ENCODE measurements at regions not wholly inside any gene's neighbourhood (a gene's known extent, or its start where the extent isn't known, plus 50 kb on each side); places are given as distances from the start of the nearest gene placed in this dataset.

- DNase-seq, result no peak
- no peaks in the 10 kb centered on the region for H3K4me1 Mint-ChIP-seq
- H3K4me3 Mint-ChIP-seq, result no peak overlapping the region
- H3K9me3 Mint-ChIP-seq, result peaks cover 5 to 9% of the 10 kb centered on the region in 2 donors
- no peak overlapping the region for H3K27ac Mint-ChIP-seq
- H3K27me3 Mint-ChIP-seq, result no peaks in the 10 kb centered on the region
- H3K36me3 Mint-ChIP-seq, result no peaks in the 10 kb centered on the region
- no peak for ATAC-seq (replicated peaks)
Observed at GRCh38 chr9:120018550-120018949, 561.4 kb downstream of the CDK5RAP2 start.

DNA sequence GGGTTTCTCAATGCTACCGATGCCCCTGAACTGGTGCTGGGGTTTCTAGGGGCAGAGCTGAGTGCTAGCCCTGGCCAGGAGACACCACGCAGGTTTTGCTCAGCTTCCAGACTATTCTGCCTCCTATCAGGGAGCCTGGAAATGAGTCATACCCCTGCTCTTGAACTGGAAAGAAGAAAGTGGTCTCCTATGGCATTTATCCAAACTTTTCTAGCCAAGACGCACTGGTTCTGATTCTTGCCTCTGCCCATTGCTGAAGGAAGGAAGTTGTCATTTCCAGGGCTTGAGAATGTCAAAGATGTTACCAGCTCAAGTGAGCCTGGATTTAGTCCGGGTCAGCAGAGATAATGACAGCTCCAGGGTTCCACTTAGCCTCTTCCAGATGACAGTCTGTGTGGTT is 561.9 kb downstream of the CDK5RAP2 start:
- H3K4me1 Mint-ChIP-seq, result no peaks in the 10 kb centered on the region
- ATAC-seq (replicated peaks), result no peak
- no peaks in the 10 kb centered on the region for H3K36me3 Mint-ChIP-seq
- peaks cover 5 to 9% of the 10 kb centered on the region in 2 donors for H3K9me3 Mint-ChIP-seq
- no peak overlapping the region for H3K4me3 Mint-ChIP-seq
- DNase-seq, result no peak
- no peaks in the 10 kb centered on the region for H3K27me3 Mint-ChIP-seq
- no peak overlapping the region for H3K27ac Mint-ChIP-seq

DNA sequence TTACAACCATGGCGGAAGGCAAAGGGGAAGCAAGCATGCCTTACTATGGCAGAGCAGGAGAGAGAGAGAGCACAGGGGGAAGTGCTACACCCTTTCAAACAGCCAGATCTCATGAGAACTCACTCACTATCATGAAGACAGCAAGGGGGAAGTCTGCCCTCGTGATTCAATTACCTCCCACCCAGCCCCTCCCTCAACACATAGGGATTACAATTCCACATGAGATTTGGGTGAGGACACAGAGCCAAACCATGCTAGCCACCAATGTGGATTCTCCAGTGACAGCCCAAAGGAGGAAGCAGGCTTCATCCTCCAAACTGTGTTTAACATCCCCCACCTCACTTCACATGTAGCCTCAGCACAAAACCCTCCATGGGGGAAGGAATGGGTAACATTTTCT is 563.7 kb downstream of the CDK5RAP2 start:
- H3K4me1 Mint-ChIP-seq, result no peaks in the 10 kb centered on the region
- no peak overlapping the region for H3K4me3 Mint-ChIP-seq
- no peaks in the 10 kb centered on the region for H3K36me3 Mint-ChIP-seq
- DNase-seq (no peak), ATAC-seq (replicated peaks) (no peak)
- H3K27me3 Mint-ChIP-seq, result no peaks in the 10 kb centered on the region
- no peak overlapping the region for H3K27ac Mint-ChIP-seq
- H3K9me3 Mint-ChIP-seq, result peaks cover 5 to 9% of the 10 kb centered on the region in 2 donors

GRCh38 chr9:120014796-120015195 is 565.2 kb downstream of the CDK5RAP2 start:
- Mint-ChIP-seq H3K4me1 (no peaks in the 10 kb centered on the region), H3K27me3 (no peaks in the 10 kb centered on the region), H3K9me3 (peaks cover 3 to 4% of the 10 kb centered on the region in 2 donors), H3K4me3 (no peak overlapping the region), H3K27ac (no peak overlapping the region), H3K36me3 (no peaks in the 10 kb centered on the region)
- ATAC-seq (replicated peaks) (no peak), DNase-seq (no peak)

DNA sequence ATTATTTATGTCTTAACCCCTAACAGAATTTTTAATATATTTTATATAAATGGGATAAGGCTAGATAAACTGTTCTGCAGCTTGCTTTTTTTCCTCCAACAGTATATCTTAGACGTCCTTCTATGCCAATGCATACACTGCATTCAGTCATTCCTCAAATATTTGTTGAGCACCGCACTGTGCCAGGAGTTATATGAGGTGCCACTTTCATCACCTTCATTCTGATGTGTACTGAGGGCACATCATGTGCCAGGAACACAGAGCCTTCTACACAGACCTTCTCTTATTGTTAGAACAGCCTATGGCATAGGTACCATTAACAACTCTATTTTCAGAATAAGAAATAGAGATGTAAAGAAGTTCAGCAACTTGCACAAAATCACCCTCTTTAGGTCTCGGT is 570.1 kb downstream of the CDK5RAP2 start:
- H3K27me3 Mint-ChIP-seq, result peaks cover 5 to 8% of the 10 kb centered on the region in 2 donors
- ATAC-seq (replicated peaks) (no peak), DNase-seq (no peak)
- H3K4me1 Mint-ChIP-seq, result no peaks in the 10 kb centered on the region
- no peak overlapping the region for H3K27ac Mint-ChIP-seq
- H3K9me3 Mint-ChIP-seq, result peaks cover 0 to 3% of the 10 kb centered on the region in 2 donors
- no peaks in the 10 kb centered on the region for H3K36me3 Mint-ChIP-seq
- H3K4me3 Mint-ChIP-seq, result no peak overlapping the region

DNA sequence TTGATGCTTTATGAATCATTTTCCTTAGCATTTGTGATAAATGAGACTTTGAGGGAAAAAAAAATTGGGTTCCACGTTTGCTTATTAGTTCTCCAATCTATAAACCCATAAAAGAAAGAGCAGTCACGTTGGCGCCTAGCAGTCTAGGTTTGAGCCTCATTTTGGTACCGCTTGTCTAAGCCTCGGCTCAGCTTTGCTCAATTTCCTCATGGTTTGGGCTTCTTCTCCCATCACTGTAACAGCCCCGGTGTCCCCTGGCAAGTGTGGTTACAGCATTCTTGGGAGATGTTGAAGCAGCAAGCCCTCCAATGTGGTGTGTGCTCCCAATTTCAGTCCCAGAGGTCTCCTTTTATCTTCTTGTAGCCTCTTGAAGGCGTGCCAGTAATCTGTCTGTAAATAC is 578.4 kb downstream of the CDK5RAP2 start:
- no peak for DNase-seq
- Mint-ChIP-seq H3K4me1 (no peaks in the 10 kb centered on the region), H3K9me3 (peaks cover 0 to 2% of the 10 kb centered on the region in 2 donors), H3K27me3 (peaks cover 3 to 6% of the 10 kb centered on the region in 2 donors), H3K4me3 (no peak overlapping the region), H3K36me3 (no peaks in the 10 kb centered on the region), H3K27ac (no peak overlapping the region)
- ATAC-seq (replicated peaks), result no peak

GRCh38 chr9:119998614-119999013 is 581.4 kb downstream of the CDK5RAP2 start:
- H3K27me3 Mint-ChIP-seq, result peaks cover 5 to 6% of the 10 kb centered on the region in 2 donors
- H3K4me3 Mint-ChIP-seq, result no peak overlapping the region
- no peak overlapping the region for H3K27ac Mint-ChIP-seq
- no peaks in the 10 kb centered on the region for H3K4me1 Mint-ChIP-seq
- no peaks in the 10 kb centered on the region for H3K36me3 Mint-ChIP-seq
- DNase-seq (no peak), ATAC-seq (replicated peaks) (no peak)
- no peaks in the 10 kb centered on the region for H3K9me3 Mint-ChIP-seq

DNA sequence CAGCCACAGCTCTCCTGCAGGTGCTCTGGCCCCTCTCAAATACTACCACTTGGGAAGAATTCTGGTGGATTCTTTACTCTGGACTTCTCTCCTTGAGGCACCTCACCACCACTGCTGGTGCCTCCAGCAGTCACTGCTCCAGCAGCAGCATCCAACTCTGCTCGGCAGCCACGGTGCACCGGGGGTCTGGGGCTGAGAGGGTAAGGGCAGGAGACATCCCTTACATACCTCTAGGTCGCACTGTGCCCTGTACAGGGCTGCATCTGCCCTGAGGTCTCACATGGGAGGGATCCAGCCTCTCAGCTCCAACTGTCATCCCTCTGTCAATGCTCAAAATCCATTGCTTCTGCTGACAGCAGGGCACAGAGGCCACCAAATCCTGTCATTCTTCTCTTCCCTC is 588.2 kb downstream of the CDK5RAP2 start:
- ATAC-seq (replicated peaks), result no peak
- no peaks in the 10 kb centered on the region for H3K4me1 Mint-ChIP-seq
- no peak for DNase-seq
- no peaks in the 10 kb centered on the region for H3K9me3 Mint-ChIP-seq
- H3K27me3 Mint-ChIP-seq, result peaks cover 5 to 8% of the 10 kb centered on the region in 2 donors
- no peak overlapping the region for H3K27ac Mint-ChIP-seq
- H3K4me3 Mint-ChIP-seq, result no peak overlapping the region
- H3K36me3 Mint-ChIP-seq, result no peaks in the 10 kb centered on the region

DNA sequence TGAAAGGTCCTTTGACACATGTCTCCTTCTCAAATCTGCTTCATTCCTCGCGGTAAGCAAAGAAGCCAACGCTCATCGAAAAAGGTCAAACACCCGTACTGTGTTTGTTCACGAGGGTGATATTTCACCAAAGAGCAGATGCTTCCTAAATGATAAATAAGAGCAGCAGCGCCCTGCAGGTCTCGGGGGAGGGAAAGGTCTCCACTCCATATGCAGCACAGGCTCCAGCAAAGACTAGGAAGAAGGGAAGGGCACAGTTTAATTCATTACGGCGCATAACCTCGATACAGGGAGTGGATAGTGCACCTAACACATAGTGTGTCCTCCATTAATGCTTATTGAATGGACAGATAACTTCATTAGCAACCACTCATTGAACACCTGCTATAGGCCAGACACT is 593.3 kb downstream of the CDK5RAP2 start:
- H3K27ac Mint-ChIP-seq, result no peak overlapping the region
- ATAC-seq (replicated peaks), result no peak

GRCh38 chr9:119986205-119986604 is 593.8 kb downstream of the CDK5RAP2 start:
- H3K4me3 Mint-ChIP-seq, result no peak overlapping the region
- H3K36me3 Mint-ChIP-seq, result no peaks in the 10 kb centered on the region
- ATAC-seq (replicated peaks), result no peak
- H3K9me3 Mint-ChIP-seq, result no peaks in the 10 kb centered on the region
- H3K27ac Mint-ChIP-seq, result no peak overlapping the region
- peaks cover 0 to 5% of the 10 kb centered on the region in 2 donors for H3K27me3 Mint-ChIP-seq
- no peaks in the 10 kb centered on the region for H3K4me1 Mint-ChIP-seq
- DNase-seq, result no peak

More for the DNA sequence above, 593.3 kb downstream of the CDK5RAP2 start:
- Mint-ChIP-seq H3K9me3 (no peaks in the 10 kb centered on the region), H3K4me1 (no peaks in the 10 kb centered on the region), H3K4me3 (no peak overlapping the region), H3K36me3 (no peaks in the 10 kb centered on the region), H3K27me3 (peaks cover 0 to 5% of the 10 kb centered on the region in 2 donors)
- DNase-seq, result no peak

GRCh38 chr9:119974026-119974425 is 604.8 kb upstream of the BRINP1 start:
- H3K27ac Mint-ChIP-seq, result no peak overlapping the region
- H3K4me3 Mint-ChIP-seq, result no peak overlapping the region
- no peak for ATAC-seq (replicated peaks)
- H3K36me3 Mint-ChIP-seq, result no peaks in the 10 kb centered on the region
- DNase-seq, result no peak
- peaks cover under 1 to 3% of the 10 kb centered on the region in 2 donors for H3K4me1 Mint-ChIP-seq
- H3K27me3 Mint-ChIP-seq, result peaks cover 2 to 16% of the 10 kb centered on the region in 2 donors
- H3K9me3 Mint-ChIP-seq, result peaks cover 0 to 3% of the 10 kb centered on the region in 2 donors

GRCh38 chr9:119968836-119969707 is 599.8 kb upstream of the BRINP1 start:
- peak; percentile 85 to 91 for ATAC-seq (replicated peaks)

GRCh38 chr9:119967867-119968535 is 598.8 kb upstream of the BRINP1 start:
- no peaks in the 10 kb centered on the region for H3K36me3 Mint-ChIP-seq
- no peak for DNase-seq
- peaks cover 20 to 43% of the 10 kb centered on the region in 2 donors for H3K27me3 Mint-ChIP-seq
- no peaks in the 10 kb centered on the region for H3K9me3 Mint-ChIP-seq
- H3K4me3 Mint-ChIP-seq, result no peak overlapping the region
- H3K4me1 Mint-ChIP-seq, result peaks cover 2 to 6% of the 10 kb centered on the region in 2 donors
- no peak for ATAC-seq (replicated peaks)
- no peak overlapping the region for H3K27ac Mint-ChIP-seq

More at GRCh38 chr9:119968836-119969707, 599.8 kb upstream of the BRINP1 start:
- Mint-ChIP-seq H3K4me1 (peaks cover 2 to 6% of the 10 kb centered on the region in 2 donors), H3K4me3 (no peak overlapping the region), H3K36me3 (no peaks in the 10 kb centered on the region), H3K9me3 (no peaks in the 10 kb centered on the region), H3K27me3 (peaks cover 12 to 33% of the 10 kb centered on the region in 2 donors), H3K27ac (no peak overlapping the region)
- DNase-seq, result peak; percentile 24

GRCh38 chr9:119963798-119964372 is 594.6 kb upstream of the BRINP1 start:
- Mint-ChIP-seq H3K27ac (no peak overlapping the region), H3K36me3 (no peaks in the 10 kb centered on the region), H3K9me3 (peaks cover 0 to 1% of the 10 kb centered on the region in 2 donors), H3K4me1 (peaks cover 0 to 2% of the 10 kb centered on the region in 2 donors), H3K4me3 (no peak overlapping the region), H3K27me3 (peaks cover 26 to 49% of the 10 kb centered on the region in 2 donors)
- no peak for DNase-seq
- no peak for ATAC-seq (replicated peaks)
